ENCODE measurements at regions not wholly inside any gene's neighbourhood (a gene's known extent, or its start where the extent isn't known, plus 50 kb on each side); places are given as distances from the start of the nearest gene placed in this dataset.

DNA sequence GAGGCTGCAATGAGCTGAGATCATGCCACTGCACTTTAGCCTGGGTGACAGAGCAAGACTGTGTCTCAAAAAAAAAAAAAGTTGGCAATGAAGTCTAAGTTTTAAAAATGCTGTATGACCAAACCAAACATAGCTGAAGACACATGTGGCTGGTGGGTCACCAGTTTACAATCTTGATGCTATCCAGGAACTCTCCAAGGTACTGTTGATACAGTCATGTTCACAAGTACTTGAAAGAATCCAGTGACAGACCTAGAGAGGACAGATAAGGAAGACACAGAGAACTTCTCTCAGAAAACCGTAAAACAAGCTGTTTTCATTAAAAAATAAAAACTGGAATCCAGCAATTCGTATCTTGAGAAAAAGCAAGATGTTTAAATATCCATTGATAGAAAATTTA is 95.7 kb downstream of the ACTBL2 start:
- no peaks in the 10 kb centered on the region for H3K79me2 ChIP-seq (ENCODE audit: insufficient read depth, low read depth, low read length)
- BruUV-seq (replicated peaks), result no TSS peak
- H4K20me1 ChIP-seq (ENCODE audit: insufficient read depth, low read length), result no peaks in the 10 kb centered on the region
- no peaks in the 10 kb centered on the region for H3K36me3 ChIP-seq (ENCODE audit: insufficient read depth, low read length)
- DNase-seq (ENCODE audit: low spot score), result peak; percentile 2
- H3K4me1 ChIP-seq (ENCODE audit: insufficient read depth, low read length, poor library complexity, severe bottlenecking), result peaks cover 9% of the 10 kb centered on the region
- TF ChIP-seq EZH2phosphoT487 (IDR thresholded peaks at IDR 0.05; ENCODE audit: borderline replicate concordance, low read depth, low read length), result no peak
- TF ChIP-seq, protein P1, sequence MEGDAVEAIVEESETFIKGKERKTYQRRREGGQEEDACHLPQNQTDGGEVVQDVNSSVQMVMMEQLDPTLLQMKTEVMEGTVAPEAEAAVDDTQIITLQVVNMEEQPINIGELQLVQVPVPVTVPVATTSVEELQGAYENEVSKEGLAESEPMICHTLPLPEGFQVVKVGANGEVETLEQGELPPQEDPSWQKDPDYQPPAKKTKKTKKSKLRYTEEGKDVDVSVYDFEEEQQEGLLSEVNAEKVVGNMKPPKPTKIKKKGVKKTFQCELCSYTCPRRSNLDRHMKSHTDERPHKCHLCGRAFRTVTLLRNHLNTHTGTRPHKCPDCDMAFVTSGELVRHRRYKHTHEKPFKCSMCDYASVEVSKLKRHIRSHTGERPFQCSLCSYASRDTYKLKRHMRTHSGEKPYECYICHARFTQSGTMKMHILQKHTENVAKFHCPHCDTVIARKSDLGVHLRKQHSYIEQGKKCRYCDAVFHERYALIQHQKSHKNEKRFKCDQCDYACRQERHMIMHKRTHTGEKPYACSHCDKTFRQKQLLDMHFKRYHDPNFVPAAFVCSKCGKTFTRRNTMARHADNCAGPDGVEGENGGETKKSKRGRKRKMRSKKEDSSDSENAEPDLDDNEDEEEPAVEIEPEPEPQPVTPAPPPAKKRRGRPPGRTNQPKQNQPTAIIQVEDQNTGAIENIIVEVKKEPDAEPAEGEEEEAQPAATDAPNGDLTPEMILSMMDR (conservative IDR thresholded peaks at IDR 0.05; ENCODE audit: low read length), result no peak
- no peaks in the 10 kb centered on the region for H3K9me3 ChIP-seq (ENCODE audit: low read length)
- H3K4me2 ChIP-seq (ENCODE audit: low read length), result no peak overlapping the region
- no peak overlapping the region for H3K27ac ChIP-seq (ENCODE audit: low read depth, low read length, poor library complexity, severe bottlenecking)
- ChIA-PET CTCF (ENCODE audit: unreplicated experiment) (no interaction called here), POLR2A (interaction anchor here (0.6 kb wide), 1 partner anchor 42 kb away, joined by 3 read pairs; no protein-coding TSS in a partner anchor)
- H3K4me3 ChIP-seq (ENCODE audit: low read depth, low read length, poor library complexity, severe bottlenecking), result no peak overlapping the region
- H3K9me2 ChIP-seq (ENCODE audit: insufficient read depth, low read length), result no peaks in the 10 kb centered on the region
- H2AFZ ChIP-seq (ENCODE audit: low read length), result no peak overlapping the region
- intact Hi-C loops (cut with micrococcal nuclease; ENCODE audit: unreplicated experiment), result no loop called here

DNA sequence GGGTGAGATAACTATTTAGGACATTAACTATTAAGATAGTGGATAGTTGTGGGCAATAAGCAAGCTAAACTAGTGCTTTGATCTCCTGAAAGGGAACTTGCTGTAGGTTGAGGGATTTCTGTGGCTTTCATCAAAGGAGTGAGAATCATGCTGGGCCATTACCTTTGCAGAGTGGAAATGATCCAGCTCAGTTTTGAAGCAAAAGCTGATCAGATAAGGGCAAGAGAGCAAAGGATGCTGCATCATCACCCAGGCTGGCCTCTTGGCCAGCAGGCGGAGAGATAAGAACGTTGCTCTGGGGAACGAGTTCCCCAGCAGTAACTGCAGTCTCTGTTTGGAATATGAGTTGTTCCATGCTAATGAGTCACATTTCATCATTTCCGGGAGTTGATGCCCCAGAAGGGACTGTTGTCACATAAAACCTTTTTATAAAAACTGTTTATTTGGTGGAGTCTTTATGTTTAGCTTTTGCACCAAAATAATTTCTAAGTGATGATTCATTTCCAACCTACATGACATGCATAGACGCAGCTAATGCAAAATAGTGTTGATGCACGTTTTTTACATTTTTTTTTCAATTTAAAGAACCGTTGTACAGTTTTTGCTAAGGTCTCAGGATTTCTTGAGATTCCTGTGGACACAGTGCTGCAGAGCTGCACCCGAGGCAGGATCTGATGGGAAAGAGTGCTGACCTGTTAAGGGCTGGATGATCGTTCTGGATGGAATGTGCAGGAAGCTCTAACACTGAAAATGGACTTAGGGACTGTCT is 99.3 kb downstream of the ACTBL2 start:
- Histone ChIP-seq H3K27ac (ENCODE audit: low read depth, low read length, poor library complexity, severe bottlenecking) (no peak overlapping the region), H3K4me2 (ENCODE audit: low read length) (peak overlapping the region; percentile 6; the same call in 1 of the 2 replicates), H2AFZ (ENCODE audit: low read length) (peak overlapping the region; percentile 67), H3K79me2 (ENCODE audit: insufficient read depth, low read depth, low read length) (no peaks in the 10 kb centered on the region), H3K9me2 (ENCODE audit: insufficient read depth, low read length) (no peaks in the 10 kb centered on the region), H4K20me1 (ENCODE audit: insufficient read depth, low read length) (no peaks in the 10 kb centered on the region), H3K36me3 (ENCODE audit: insufficient read depth, low read length) (no peaks in the 10 kb centered on the region), H3K9me3 (ENCODE audit: low read length) (no peaks in the 10 kb centered on the region), H3K4me3 (ENCODE audit: low read depth, low read length, poor library complexity, severe bottlenecking) (no peak overlapping the region), H3K4me1 (ENCODE audit: insufficient read depth, low read length, poor library complexity, severe bottlenecking) (peaks cover 9% of the 10 kb centered on the region)
- TF ChIP-seq, protein P1 (conservative IDR thresholded peaks at IDR 0.05; ENCODE audit: low read length), result no peak
- no peak for TF ChIP-seq EZH2phosphoT487 (IDR thresholded peaks at IDR 0.05; ENCODE audit: borderline replicate concordance, low read depth, low read length)
- peak; percentile 24 for DNase-seq (ENCODE audit: low spot score)
- intact Hi-C loops (cut with micrococcal nuclease; ENCODE audit: unreplicated experiment), result no loop called here
- BruUV-seq (replicated peaks), result no TSS peak
- ChIA-PET CTCF (ENCODE audit: unreplicated experiment) (no interaction called here), POLR2A (interaction anchor here (0.5 to 0.8 kb wide), 2 partner anchors 14 to 80 kb away, joined by 3 to 4 read pairs; no protein-coding TSS in a partner anchor)

DNA sequence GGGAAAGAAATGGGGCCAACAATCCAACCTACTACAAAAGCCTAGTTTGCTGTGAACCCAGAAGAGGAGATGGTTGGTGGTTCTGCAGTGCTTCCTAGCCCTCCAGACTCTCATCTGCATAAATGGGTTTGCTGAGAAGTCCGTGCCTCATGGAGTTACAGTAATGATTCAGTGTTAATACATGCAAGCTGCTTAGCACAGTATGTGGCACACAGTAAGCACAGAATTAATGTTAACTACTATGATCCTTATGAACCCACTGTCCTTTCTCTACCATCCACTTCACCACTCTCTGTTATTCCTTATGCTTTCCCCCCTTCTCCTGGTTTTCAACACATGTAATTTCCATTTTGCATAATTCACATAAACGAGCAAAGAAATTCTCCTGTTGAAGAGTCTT is 100.0 kb downstream of the ACTBL2 start:
- no TSS peak for BruUV-seq (replicated peaks)
- POLR2A ChIA-PET, result no interaction called here
- no peak overlapping the region for H3K4me2 ChIP-seq (ENCODE audit: low read length)
- no peak for TF ChIP-seq EZH2phosphoT487 (IDR thresholded peaks at IDR 0.05; ENCODE audit: borderline replicate concordance, low read depth, low read length)
- TF ChIP-seq, protein P1 (conservative IDR thresholded peaks at IDR 0.05; ENCODE audit: low read length), result no peak
- H4K20me1 ChIP-seq (ENCODE audit: insufficient read depth, low read length), result no peaks in the 10 kb centered on the region
- no peaks in the 10 kb centered on the region for H3K9me2 ChIP-seq (ENCODE audit: insufficient read depth, low read length)
- intact Hi-C loops (cut with micrococcal nuclease; ENCODE audit: unreplicated experiment), result no loop called here
- no peaks in the 10 kb centered on the region for H3K79me2 ChIP-seq (ENCODE audit: insufficient read depth, low read depth, low read length)
- peaks cover 9% of the 10 kb centered on the region for H3K4me1 ChIP-seq (ENCODE audit: insufficient read depth, low read length, poor library complexity, severe bottlenecking)
- DNase-seq (ENCODE audit: low spot score), result no peak
- CTCF ChIA-PET (ENCODE audit: unreplicated experiment), result no interaction called here
- no peaks in the 10 kb centered on the region for H3K36me3 ChIP-seq (ENCODE audit: insufficient read depth, low read length)
- H2AFZ ChIP-seq (ENCODE audit: low read length), result peak overlapping the region; percentile 67; the same call in 1 of the 2 replicates
- no peaks in the 10 kb centered on the region for H3K9me3 ChIP-seq (ENCODE audit: low read length)
- no peak overlapping the region for H3K4me3 ChIP-seq (ENCODE audit: low read depth, low read length, poor library complexity, severe bottlenecking)
- no peak overlapping the region for H3K27ac ChIP-seq (ENCODE audit: low read depth, low read length, poor library complexity, severe bottlenecking)
